Fibroblast of villous mesenchyme (primary cell): ENCODE measurements at regions not wholly inside any gene's neighbourhood (a gene's known extent, or its start where the extent isn't known, plus 50 kb on each side); places are given as distances from the start of the nearest gene placed in this dataset.

Experiments used
- DNase-seq: peaks from one replicate; pipeline ENCODE4 v3.0.0-alpha.2; 2010; ENCODE audit warnings: low read depth
- H3K4me3 ChIP-seq: 2 replicates; pipeline ENCODE4 v1.5.1; 2011; ENCODE audit warnings: low read depth, mild to moderate bottlenecking, low read length
- CTCF ChIP-seq: IDR thresholded peaks from 2 replicates; pipeline ENCODE4 v1.5.1; 2012; ENCODE audit warnings: low read depth, mild to moderate bottlenecking, low read length; ENCODE audit not compliant: insufficient read depth

GRCh38 chr2:217468042-217468830 lies 534.6 kb downstream of the TNS1 start:
- TF ChIP-seq CTCF: no peak
- DNase-seq: no peak
- H3K4me3 ChIP-seq: no peak overlapping the region

GRCh38 chr2:217467331-217467730 lies 535.5 kb downstream of the TNS1 start:
- H3K4me3 ChIP-seq: no peak overlapping the region
- no peak for DNase-seq
- TF ChIP-seq CTCF: no peak

- H3K4me3 ChIP-seq: no peak overlapping the region
- no peak for DNase-seq
- TF ChIP-seq CTCF: no peak
Observed at GRCh38 chr2:217466805-217467204, 536.0 kb downstream of the TNS1 start.

- TF ChIP-seq CTCF: no peak
- no peak for DNase-seq
- H3K4me3 ChIP-seq: no peak overlapping the region
Observed at GRCh38 chr2:217466104-217466503, 536.7 kb downstream of the TNS1 start.

- DNase-seq: no peak
Observed at GRCh38 chr2:217465100-217465499, 537.7 kb downstream of the TNS1 start.

GRCh38 chr2:217463402-217464075 lies 539.3 kb downstream of the TNS1 start:
- DNase-seq: no peak
- TF ChIP-seq CTCF: no peak
- no peak overlapping the region for H3K4me3 ChIP-seq

More at GRCh38 chr2:217465100-217465499, 537.7 kb downstream of the TNS1 start:
- no peak for TF ChIP-seq CTCF
- no peak overlapping the region for H3K4me3 ChIP-seq
